ENCODE measurements at regions not wholly inside any gene's neighbourhood (a gene's known extent, or its start where the extent isn't known, plus 50 kb on each side); places are given as distances from the start of the nearest gene placed in this dataset.

GRCh38 chr3:181510500-181510899 lies 201.2 kb upstream of the SOX2 start:
- Histone ChIP-seq H2BK5ac (ENCODE audit: low read depth, low read length) (no peak overlapping the region), H2AK5ac (ENCODE audit: low read depth, low read length) (no peak overlapping the region), H4K8ac (ENCODE audit: extremely low read depth, insufficient read depth, low read length) (no peak overlapping the region), H3K4ac (replicated peaks; ENCODE audit: insufficient read length, low read depth, low read length) (no peak overlapping the region), H3K23me2 (ENCODE audit: low read depth, low read length) (no peaks in the 10 kb centered on the region), H2BK120ac (replicated peaks; ENCODE audit: low read depth, low read length) (no peak overlapping the region), H3K79me1 (ENCODE audit: low read depth, low read length) (no peaks in the 10 kb centered on the region), H3K23ac (ENCODE audit: insufficient read length) (no peak overlapping the region), H2BK20ac (ENCODE audit: low read length) (no peak overlapping the region), H3K4me1 (replicated peaks in 1 of 4; ENCODE audit: control insufficient read depth in 3 of 4, insufficient read depth in 4 of 4, low read length in 3 of 4) (no peaks in the 10 kb centered on the region), H3K27ac (ENCODE audit: low read depth, low read length) (no peak overlapping the region), H4K20me1 (replicated peaks in 1 of 2; ENCODE audit: control insufficient read depth in 1 of 2, insufficient read depth in 2 of 2, low read length in 2 of 2) (no peaks in the 10 kb centered on the region), H4K5ac (ENCODE audit: insufficient read length, low read depth, low read length) (no peak overlapping the region), H4K91ac (replicated peaks; ENCODE audit: insufficient read length, low read length) (no peak overlapping the region), H3K79me2 (ENCODE audit: control insufficient read depth in 1 of 2, insufficient read depth in 2 of 2, low read length in 2 of 2) (no peaks in the 10 kb centered on the region), H3K9ac (replicated peaks in 1 of 4; ENCODE audit: extremely low read depth in 1 of 4, low read depth in 3 of 4, low read length in 3 of 4) (no peak overlapping the region), H3K14ac (ENCODE audit: insufficient read length) (no peak overlapping the region), H3K27me3 (replicated peaks in 1 of 4; ENCODE audit: control insufficient read depth in 3 of 4, extremely low read depth in 1 of 4, insufficient read depth in 3 of 4, low read length in 3 of 4) (no peaks in the 10 kb centered on the region), H3K56ac (replicated peaks; ENCODE audit: insufficient read length, low read depth, low read length) (no peak overlapping the region), H2AFZ (ENCODE audit: low read length) (no peak overlapping the region), H3K4me2 (ENCODE audit: insufficient read depth in 1 of 2, low read depth in 2 of 2, low read length in 2 of 2) (no peak overlapping the region), H3K18ac (ENCODE audit: extremely low read depth, low read length) (no peak overlapping the region), H3K36me3 (ENCODE audit: control insufficient read depth in 2 of 4, insufficient read depth in 4 of 4, low read length in 3 of 4) (no peaks in the 10 kb centered on the region), H2BK15ac (ENCODE audit: low read length) (no peak overlapping the region), H2BK12ac (ENCODE audit: low read depth, low read length) (no peak overlapping the region), H3K9me3 (ENCODE audit: insufficient read depth in 2 of 2, low read depth in 1 of 2, low read length in 1 of 2) (peaks cover 15 to 27% of the 10 kb centered on the region in 2 experiments; a peak in 3 of 4 replicates), H3K4me3 (ENCODE audit: extremely low read depth in 1 of 4, insufficient read depth in 2 of 4, low read depth in 3 of 4, low read length in 4 of 4) (no peak overlapping the region)
- FAIRE-seq: no peak
- 88% methylated on average over 3 of the region's 3 CpGs; no CpG with 5 or more reads in 1 of the 2 experiments for WGBS, 2 experiments (ENCODE audit: extremely low coverage in 1 of 2, insufficient coverage in 1 of 2, insufficient read length in 1 of 2, insufficient replicate concordance in 2 of 2, low coverage in 1 of 2, low lambda C conversion rate in 2 of 2, missing lambda C conversion rate in 1 of 2)
- POLR2A ChIA-PET (ENCODE audit: partially characterized antibody): no interaction called here
- no peak for DNase-seq (ENCODE audit: low read depth in 1 of 2, low spot score in 2 of 2)
- CTCF ChIA-PET (ENCODE audit: partially characterized antibody): no interaction called here
- TF ChIP-seq RBBP5 (IDR thresholded peaks at IDR 0.05; ENCODE audit: borderline replicate concordance, low read depth, low read length) (no peak), CREB1 (IDR thresholded peaks at IDR 0.05) (no peak), CTCF (IDR thresholded peaks at IDR 0.05; ENCODE audit: control extremely low read depth in 1 of 3, insufficient read depth in 1 of 3, low read depth in 1 of 3, low read length in 3 of 3) (no peak), CHD2 (IDR thresholded peaks at IDR 0.05; ENCODE audit: low read length) (no peak), CBX8 (IDR thresholded peaks at IDR 0.05; ENCODE audit: borderline replicate concordance, low read depth, low read length) (no peak), HDAC2 (IDR thresholded peaks at IDR 0.05; ENCODE audit: borderline replicate concordance in 1 of 2, low read depth in 2 of 2, low read length in 2 of 2) (no peak), BACH1 (IDR thresholded peaks at IDR 0.05; ENCODE audit: low read length) (no peak), RAD21 (IDR thresholded peaks at IDR 0.05 in 1 of 2, conservative IDR thresholded peaks at IDR 0.05 in 1 of 2; ENCODE audit: low read depth in 2 of 2, low read length in 2 of 2) (no peak), RFX5 (IDR thresholded peaks at IDR 0.05; ENCODE audit: borderline replicate concordance, low read depth, low read length) (no peak), TBP (IDR thresholded peaks at IDR 0.05; ENCODE audit: low read depth, low read length) (no peak), RXRA (IDR thresholded peaks at IDR 0.05; ENCODE audit: insufficient read depth, low read depth, low read length) (no peak), POLR2A (IDR thresholded peaks at IDR 0.05; ENCODE audit: control extremely low read depth in 1 of 2, low read depth in 2 of 2, low read length in 2 of 2) (no peak), SP4 (IDR thresholded peaks at IDR 0.05; ENCODE audit: low read length) (no peak)
